NCI-H510A (cell line): ENCODE measurements at regions not wholly inside any gene's neighbourhood (a gene's known extent, or its start where the extent isn't known, plus 50 kb on each side); places are given as distances from the start of the nearest gene placed in this dataset.
"Not testable (repeated sequence)": the region's sequence is repeated elsewhere in the genome, so short reads cannot be mapped to it uniquely, and the experiment has no call there.

Source experiments
- DNase-seq: peaks from one replicate; lab custom pipeline; 2025; lab: John Stamatoyannopoulos, UW

GRCh38 chr12:115811045-115811444, 466.4 kb downstream of the MED13L start:
- DNase-seq, result no peak

- no peak for DNase-seq
Observed at GRCh38 chr12:115810122-115810901, 467.2 kb downstream of the MED13L start.

GRCh38 chr12:115806000-115806399, 471.5 kb downstream of the MED13L start:
- DNase-seq, result no peak

- no peak for DNase-seq
Observed at GRCh38 chr12:115802767-115803166, 474.7 kb downstream of the MED13L start.

- no peak for DNase-seq
Observed at GRCh38 chr12:115801871-115802270, 475.6 kb downstream of the MED13L start.

GRCh38 chr12:115799610-115800009, 477.9 kb downstream of the MED13L start:
- no peak for DNase-seq

GRCh38 chr12:115798309-115798917, 479.1 kb downstream of the MED13L start:
- DNase-seq, result peak; percentile 49

GRCh38 chr12:115794659-115795081, 482.8 kb downstream of the MED13L start:
- peak; percentile 33 for DNase-seq

GRCh38 chr12:115791331-115791730, 486.2 kb downstream of the MED13L start:
- no peak for DNase-seq

GRCh38 chr12:115790526-115790925, 487.0 kb downstream of the MED13L start:
- no peak for DNase-seq

- DNase-seq, result not testable (repeated sequence)
Observed at GRCh38 chr12:115786490-115786889, 491.0 kb downstream of the MED13L start.

- DNase-seq, result no peak
Observed at GRCh38 chr12:115785548-115785947, 491.9 kb downstream of the MED13L start.

GRCh38 chr12:115776399-115776798, 501.1 kb downstream of the MED13L start:
- no peak for DNase-seq

- DNase-seq, result no peak
Observed at GRCh38 chr12:115774148-115774895, 503.2 kb downstream of the MED13L start.

GRCh38 chr12:115771601-115772000, 505.9 kb downstream of the MED13L start:
- no peak for DNase-seq

GRCh38 chr12:115771065-115771464, 506.4 kb downstream of the MED13L start:
- no peak for DNase-seq

GRCh38 chr12:115770643-115771042, 506.9 kb downstream of the MED13L start:
- no peak for DNase-seq

- no peak for DNase-seq
Observed at GRCh38 chr12:115767916-115768315, 509.6 kb downstream of the MED13L start.

- DNase-seq, result no peak
Observed at GRCh38 chr12:115763982-115764621, 513.4 kb downstream of the MED13L start.

GRCh38 chr12:115763376-115763775, 514.1 kb downstream of the MED13L start:
- DNase-seq, result no peak

- no peak for DNase-seq
Observed at GRCh38 chr12:115762936-115763335, 514.6 kb downstream of the MED13L start.

GRCh38 chr12:115761784-115762183, 515.7 kb downstream of the MED13L start:
- no peak for DNase-seq
